ENCODE measurements at regions not wholly inside any gene's neighbourhood (a gene's known extent, or its start where the extent isn't known, plus 50 kb on each side); places are given as distances from the start of the nearest gene placed in this dataset.
"Not testable (repeated sequence)": the region's sequence is repeated elsewhere in the genome, so short reads cannot be mapped to it uniquely, and the experiment has no call there.

DNA sequence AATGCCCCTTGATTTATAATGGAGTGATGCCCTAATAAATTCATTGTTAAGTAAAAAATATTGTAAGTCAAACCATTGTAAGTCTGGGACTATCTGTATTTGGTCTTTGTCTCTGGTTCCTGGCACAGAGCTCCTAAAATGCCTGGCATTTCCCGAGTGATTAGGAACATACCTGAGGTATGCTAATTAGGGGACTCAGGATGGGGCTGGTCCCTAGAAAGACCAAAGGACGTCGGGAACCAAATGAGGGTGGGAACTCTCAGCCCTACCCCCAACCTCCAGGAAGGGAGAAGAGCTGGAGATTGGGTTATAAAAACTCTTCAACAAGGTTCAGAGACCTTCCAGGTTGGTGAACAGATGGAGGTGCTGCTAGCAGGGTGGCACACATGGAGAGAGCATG, 82.6 kb upstream of the ARG1 start:
- no peaks in the 10 kb centered on the region for H3K9me3 Mint-ChIP-seq
- TF ChIP-seq, protein P1, sequence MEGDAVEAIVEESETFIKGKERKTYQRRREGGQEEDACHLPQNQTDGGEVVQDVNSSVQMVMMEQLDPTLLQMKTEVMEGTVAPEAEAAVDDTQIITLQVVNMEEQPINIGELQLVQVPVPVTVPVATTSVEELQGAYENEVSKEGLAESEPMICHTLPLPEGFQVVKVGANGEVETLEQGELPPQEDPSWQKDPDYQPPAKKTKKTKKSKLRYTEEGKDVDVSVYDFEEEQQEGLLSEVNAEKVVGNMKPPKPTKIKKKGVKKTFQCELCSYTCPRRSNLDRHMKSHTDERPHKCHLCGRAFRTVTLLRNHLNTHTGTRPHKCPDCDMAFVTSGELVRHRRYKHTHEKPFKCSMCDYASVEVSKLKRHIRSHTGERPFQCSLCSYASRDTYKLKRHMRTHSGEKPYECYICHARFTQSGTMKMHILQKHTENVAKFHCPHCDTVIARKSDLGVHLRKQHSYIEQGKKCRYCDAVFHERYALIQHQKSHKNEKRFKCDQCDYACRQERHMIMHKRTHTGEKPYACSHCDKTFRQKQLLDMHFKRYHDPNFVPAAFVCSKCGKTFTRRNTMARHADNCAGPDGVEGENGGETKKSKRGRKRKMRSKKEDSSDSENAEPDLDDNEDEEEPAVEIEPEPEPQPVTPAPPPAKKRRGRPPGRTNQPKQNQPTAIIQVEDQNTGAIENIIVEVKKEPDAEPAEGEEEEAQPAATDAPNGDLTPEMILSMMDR (IDR thresholded peaks at IDR 0.05; ENCODE audit: unreplicated experiment in 3 of 3) = no peak
- no peak overlapping the region for H3K27ac Mint-ChIP-seq
- no peak overlapping the region for H3K4me3 Mint-ChIP-seq
- no peaks in the 10 kb centered on the region for H3K4me1 Mint-ChIP-seq
- no peaks in the 10 kb centered on the region for H3K27me3 Mint-ChIP-seq (ENCODE audit: low read depth)
- H3K36me3 Mint-ChIP-seq (ENCODE audit: low read depth) = no peaks in the 10 kb centered on the region

DNA sequence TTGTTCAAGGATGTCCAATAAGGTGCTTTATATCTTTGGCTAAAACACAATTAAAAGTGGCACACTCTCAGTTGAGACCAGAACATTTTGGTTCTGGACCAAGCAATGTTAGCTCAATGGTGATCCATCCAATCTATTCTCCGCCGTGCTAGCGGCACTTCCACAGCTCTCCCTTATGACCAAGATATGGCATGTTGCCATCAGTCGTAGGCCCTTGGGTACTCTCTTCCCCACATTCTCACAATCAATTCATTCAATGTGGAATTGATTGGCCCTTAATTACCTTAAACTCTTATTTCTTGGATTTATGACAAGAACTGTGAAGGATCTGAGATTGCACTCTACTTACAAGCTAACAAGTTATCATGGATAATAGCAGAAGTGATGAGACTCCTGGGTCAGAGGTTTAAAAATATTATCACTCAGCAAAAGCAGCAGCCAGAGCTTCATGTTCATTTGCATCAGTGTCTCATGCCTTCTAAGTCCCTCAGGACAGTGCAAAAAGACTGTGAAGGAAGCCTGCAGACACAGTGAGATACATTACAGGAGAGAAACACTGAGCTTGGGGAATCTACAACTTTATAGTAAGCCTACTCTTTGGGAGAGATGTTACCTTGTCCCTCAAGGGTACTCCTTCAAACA, 80.0 kb upstream of the ARG1 start:
- Mint-ChIP-seq H3K27me3 (ENCODE audit: low read depth) (no peaks in the 10 kb centered on the region), H3K4me3 (no peak overlapping the region), H3K36me3 (ENCODE audit: low read depth) (no peaks in the 10 kb centered on the region)

DNA sequence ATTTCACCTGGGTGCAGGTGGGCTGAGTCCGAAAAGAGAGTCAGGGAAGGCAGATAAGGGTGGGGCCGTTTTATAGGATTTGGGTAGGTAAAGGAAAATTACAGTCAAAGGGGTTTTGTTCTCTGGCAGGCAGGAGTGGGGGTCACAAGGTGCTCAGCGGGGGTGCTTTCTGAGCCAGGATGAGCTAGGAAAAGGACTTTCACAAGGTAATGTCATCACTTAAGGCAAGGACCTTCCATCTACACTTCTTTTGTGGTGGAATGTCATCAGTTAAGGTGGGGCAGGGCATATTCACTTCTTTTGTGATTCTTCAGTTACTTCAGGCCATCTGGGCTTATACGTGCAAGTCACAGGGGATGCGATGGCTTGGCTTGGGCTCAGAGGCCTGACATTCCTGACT, 68.6 kb upstream of the ARG1 start:
- not testable (repeated sequence) for H3K27ac Mint-ChIP-seq; H3K36me3 Mint-ChIP-seq (ENCODE audit: low read depth); H3K4me3 Mint-ChIP-seq; H3K27me3 Mint-ChIP-seq (ENCODE audit: low read depth); H3K9me3 Mint-ChIP-seq; H3K4me1 Mint-ChIP-seq

More for the DNA sequence above, 80.0 kb upstream of the ARG1 start:
- Mint-ChIP-seq H3K27ac (no peak overlapping the region), H3K9me3 (no peaks in the 10 kb centered on the region), H3K4me1 (no peaks in the 10 kb centered on the region)
- TF ChIP-seq, protein P1 (IDR thresholded peaks at IDR 0.05; ENCODE audit: unreplicated experiment in 3 of 3) = no peak

DNA sequence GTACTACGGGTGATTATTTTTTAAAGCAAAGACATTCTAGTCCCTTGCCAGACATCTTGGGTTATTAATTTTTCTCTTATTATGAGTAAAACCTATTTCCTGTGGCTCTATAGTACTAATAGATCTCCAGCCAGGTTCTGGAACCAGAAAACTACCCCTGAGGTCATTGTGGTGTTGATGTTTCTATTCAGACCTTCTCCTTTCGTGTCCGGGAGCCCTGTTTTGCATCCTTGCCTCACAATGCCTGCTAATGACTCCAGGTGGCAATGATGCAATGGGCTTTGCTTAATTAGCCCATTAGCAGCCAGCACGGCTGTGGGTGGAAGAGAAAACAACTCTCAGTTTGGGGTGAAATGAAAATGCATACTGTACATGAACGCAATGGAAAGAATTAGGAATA, 62.9 kb upstream of the ARG1 start:
- Mint-ChIP-seq H3K36me3 (ENCODE audit: low read depth) (no peaks in the 10 kb centered on the region), H3K4me3 (no peak overlapping the region), H3K9me3 (peaks cover 2% of the 10 kb centered on the region), H3K27me3 (ENCODE audit: low read depth) (no peaks in the 10 kb centered on the region), H3K27ac (no peak overlapping the region), H3K4me1 (no peaks in the 10 kb centered on the region)
- TF ChIP-seq, protein P1 (IDR thresholded peaks at IDR 0.05; ENCODE audit: unreplicated experiment in 3 of 3) = no peak

DNA sequence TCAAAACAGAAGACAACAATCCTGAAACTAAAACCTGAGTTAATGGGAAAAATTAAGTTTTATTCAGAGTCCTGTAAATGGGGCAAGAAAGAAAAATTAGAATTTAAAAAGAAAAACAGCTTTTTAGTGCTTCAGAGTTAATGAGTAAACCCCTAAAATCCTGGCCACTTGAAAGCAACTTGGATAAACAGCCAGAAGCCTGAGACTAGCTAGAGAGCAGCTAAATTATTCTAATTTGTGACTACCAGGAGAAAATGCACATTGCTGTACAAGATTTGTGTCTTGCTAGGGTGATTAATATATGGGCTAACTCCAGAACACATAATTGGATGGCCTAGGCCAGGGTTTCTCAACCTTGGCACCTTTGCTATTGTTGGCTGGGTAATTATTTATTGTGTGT, 62.4 kb upstream of the ARG1 start:
- Mint-ChIP-seq H3K9me3 (peaks cover 6% of the 10 kb centered on the region), H3K27me3 (ENCODE audit: low read depth) (no peaks in the 10 kb centered on the region), H3K36me3 (ENCODE audit: low read depth) (no peaks in the 10 kb centered on the region), H3K27ac (no peak overlapping the region), H3K4me1 (no peaks in the 10 kb centered on the region), H3K4me3 (no peak overlapping the region)
- TF ChIP-seq, protein P1 (IDR thresholded peaks at IDR 0.05; ENCODE audit: unreplicated experiment in 3 of 3) = no peak

DNA sequence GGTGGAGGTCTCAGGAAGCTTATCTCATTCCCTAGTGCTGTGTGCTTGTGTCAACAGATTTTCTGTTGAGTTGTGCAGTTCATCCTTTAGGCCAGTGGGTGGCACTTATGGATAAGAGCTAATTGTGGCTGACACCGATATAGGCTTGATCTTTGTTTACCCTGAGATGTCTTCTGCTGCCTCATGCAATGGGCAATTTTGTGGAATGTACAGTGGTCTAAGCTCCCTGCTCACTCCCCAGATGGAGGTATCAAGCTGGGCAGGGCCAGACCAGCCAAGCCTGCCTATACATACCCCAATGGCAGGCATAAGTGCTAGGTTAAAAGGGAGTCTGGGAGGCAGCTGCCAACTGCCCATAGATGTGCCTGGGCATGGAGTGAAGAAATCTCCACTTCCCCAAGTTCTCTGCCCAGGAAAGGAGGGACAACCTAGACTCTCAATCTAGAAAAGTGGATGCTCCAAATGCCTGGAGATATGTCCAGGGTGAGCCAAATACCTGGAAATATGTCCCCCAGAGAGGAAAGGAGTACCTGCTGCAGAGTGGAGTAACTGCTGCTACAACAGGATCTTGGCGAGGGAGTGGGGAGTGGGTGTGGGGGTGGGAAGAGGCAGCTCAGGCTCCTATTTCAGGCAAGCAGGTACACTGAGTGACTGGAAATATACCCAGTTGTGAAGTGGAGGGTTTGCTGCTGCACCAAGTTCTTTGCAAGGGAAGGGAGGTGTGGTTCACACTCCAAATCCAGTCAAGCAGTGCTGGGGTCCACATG, 53.2 kb upstream of the ARG1 start:
- no peaks in the 10 kb centered on the region for H3K27me3 Mint-ChIP-seq (ENCODE audit: low read depth)
- no peak overlapping the region for H3K27ac Mint-ChIP-seq
- H3K36me3 Mint-ChIP-seq (ENCODE audit: low read depth) = no peaks in the 10 kb centered on the region
- no peak overlapping the region for H3K4me3 Mint-ChIP-seq
- no peaks in the 10 kb centered on the region for H3K4me1 Mint-ChIP-seq
- H3K9me3 Mint-ChIP-seq = peaks cover 45% of the 10 kb centered on the region
- TF ChIP-seq, protein P1 (IDR thresholded peaks at IDR 0.05; ENCODE audit: unreplicated experiment in 3 of 3) = peak in 2 of 3 experiments; percentile 16 to 41
